ENCODE measurements at regions not wholly inside any gene's neighbourhood (a gene's known extent, or its start where the extent isn't known, plus 50 kb on each side); places are given as distances from the start of the nearest gene placed in this dataset.
A peak's percentile ranks its signal among the peaks of the same experiment; 100 is the strongest.

DNA sequence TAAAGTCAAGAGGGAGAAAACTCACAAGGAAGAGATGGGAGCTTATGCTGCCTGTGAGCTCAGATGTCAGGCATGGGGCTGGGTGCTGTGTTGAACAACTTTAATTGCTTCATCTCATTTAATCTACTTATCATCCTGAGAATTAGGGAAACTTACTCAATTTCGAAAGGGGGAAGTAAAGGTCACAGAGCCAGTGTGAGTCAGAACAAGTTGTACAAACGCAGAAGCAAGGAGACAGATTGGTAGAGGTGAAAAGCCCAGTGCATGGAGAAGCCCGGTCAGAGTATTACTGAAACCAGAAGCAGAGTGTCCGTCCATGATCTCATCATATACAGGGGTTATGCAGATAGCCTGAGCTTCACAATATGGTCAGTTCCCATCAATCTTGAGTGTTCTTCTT, 281.1 kb upstream of the POU3F3 start:
- intact Hi-C loops (cut with micrococcal nuclease): loop anchor here (10.0 kb wide), 1 partner anchor 88 kb away; no protein-coding TSS in a partner anchor
- Histone ChIP-seq H3K27me3 (ENCODE audit: control insufficient read depth in 2 of 2, insufficient read depth in 2 of 2, low read length in 2 of 2) (no peaks in the 10 kb centered on the region), H2AFZ (ENCODE audit: insufficient read depth, low read depth, low read length, poor library complexity, severe bottlenecking) (no peak overlapping the region), H3K9me3 (replicated peaks in 1 of 2; ENCODE audit: control insufficient read depth in 1 of 2, insufficient read depth in 1 of 2, low read length in 2 of 2) (no peaks in the 10 kb centered on the region), H3K9ac (ENCODE audit: insufficient read depth, low read length, poor library complexity, severe bottlenecking) (no peak overlapping the region), H3K4me1 (ENCODE audit: control insufficient read depth in 1 of 2, insufficient read depth in 2 of 2, low read length in 2 of 2) (peaks cover 21% of the 10 kb centered on the region in 2 donors), H3K79me2 (ENCODE audit: insufficient read depth, low read length) (no peaks in the 10 kb centered on the region), H3K4me3 (replicated peaks in 1 of 3; ENCODE audit: low read depth in 2 of 3, low read length in 3 of 3) (no peak overlapping the region), H3K27ac (ENCODE audit: low read depth in 1 of 2, low read length in 2 of 2) (peak overlapping the region; percentile 65 to 77), H3K4me2 (replicated peaks; ENCODE audit: extremely low read depth, low read length, poor library complexity, severe bottlenecking) (peak overlapping the region; percentile 27), H3K36me3 (replicated peaks in 1 of 2; ENCODE audit: control insufficient read depth in 1 of 2, insufficient read depth in 2 of 2, low read length in 2 of 2) (no peaks in the 10 kb centered on the region), H4K20me1 (ENCODE audit: insufficient read depth, low read length) (no peaks in the 10 kb centered on the region)
- peak overlapping the region; percentile 76 to 94 (median 90) for H3K27ac Mint-ChIP-seq
- peaks cover 0 to 5% (median 0%) of the 10 kb centered on the region in 3 donors for H3K27me3 Mint-ChIP-seq (ENCODE audit: low read depth in 3 of 3)
- 0% methylated on average over 4 of the region's 4 CpGs for WGBS (ENCODE audit: insufficient coverage)
- TF ChIP-seq, protein P1, sequence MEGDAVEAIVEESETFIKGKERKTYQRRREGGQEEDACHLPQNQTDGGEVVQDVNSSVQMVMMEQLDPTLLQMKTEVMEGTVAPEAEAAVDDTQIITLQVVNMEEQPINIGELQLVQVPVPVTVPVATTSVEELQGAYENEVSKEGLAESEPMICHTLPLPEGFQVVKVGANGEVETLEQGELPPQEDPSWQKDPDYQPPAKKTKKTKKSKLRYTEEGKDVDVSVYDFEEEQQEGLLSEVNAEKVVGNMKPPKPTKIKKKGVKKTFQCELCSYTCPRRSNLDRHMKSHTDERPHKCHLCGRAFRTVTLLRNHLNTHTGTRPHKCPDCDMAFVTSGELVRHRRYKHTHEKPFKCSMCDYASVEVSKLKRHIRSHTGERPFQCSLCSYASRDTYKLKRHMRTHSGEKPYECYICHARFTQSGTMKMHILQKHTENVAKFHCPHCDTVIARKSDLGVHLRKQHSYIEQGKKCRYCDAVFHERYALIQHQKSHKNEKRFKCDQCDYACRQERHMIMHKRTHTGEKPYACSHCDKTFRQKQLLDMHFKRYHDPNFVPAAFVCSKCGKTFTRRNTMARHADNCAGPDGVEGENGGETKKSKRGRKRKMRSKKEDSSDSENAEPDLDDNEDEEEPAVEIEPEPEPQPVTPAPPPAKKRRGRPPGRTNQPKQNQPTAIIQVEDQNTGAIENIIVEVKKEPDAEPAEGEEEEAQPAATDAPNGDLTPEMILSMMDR (IDR thresholded peaks at IDR 0.05): no peak
- H3K36me3 Mint-ChIP-seq: peaks cover 0 to 7% of the 10 kb centered on the region in 2 donors
- H3K9me3 Mint-ChIP-seq: peaks cover 0 to 8% (median 0%) of the 10 kb centered on the region in 7 donors
- H3K4me3 Mint-ChIP-seq: peak overlapping the region in 1 of 2 donors; percentile 48
- H3K4me1 Mint-ChIP-seq: peaks cover 24% of the 10 kb centered on the region
- peak; percentile 89 to 96 (median 93) for DNase-seq

DNA sequence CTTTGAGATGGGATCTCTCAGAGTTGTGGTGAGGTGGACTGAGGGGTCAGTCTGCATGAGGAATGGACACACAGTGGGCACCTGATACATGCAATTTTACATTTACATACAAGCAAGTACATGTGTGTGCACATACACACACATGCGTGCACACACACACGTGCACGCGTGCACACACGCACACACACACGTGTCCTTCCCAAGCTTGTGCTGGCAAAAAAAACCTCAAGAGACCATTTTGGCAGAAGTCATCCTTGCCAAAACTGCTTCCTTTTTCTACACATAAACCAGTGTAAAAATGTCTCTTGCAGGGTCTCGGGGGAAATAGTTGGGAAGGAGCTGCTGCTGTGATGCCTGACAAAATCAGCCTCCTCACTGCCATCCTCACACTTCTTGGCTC, 279.5 kb upstream of the POU3F3 start:
- Histone ChIP-seq H3K9ac (ENCODE audit: insufficient read depth, low read length, poor library complexity, severe bottlenecking) (no peak overlapping the region), H3K79me2 (ENCODE audit: insufficient read depth, low read length) (no peaks in the 10 kb centered on the region), H2AFZ (ENCODE audit: insufficient read depth, low read depth, low read length, poor library complexity, severe bottlenecking) (no peak overlapping the region), H3K4me3 (replicated peaks in 1 of 3; ENCODE audit: low read depth in 2 of 3, low read length in 3 of 3) (no peak overlapping the region), H3K27ac (ENCODE audit: low read depth in 1 of 2, low read length in 2 of 2) (no peak overlapping the region), H3K9me3 (replicated peaks in 1 of 2; ENCODE audit: control insufficient read depth in 1 of 2, insufficient read depth in 1 of 2, low read length in 2 of 2) (no peaks in the 10 kb centered on the region), H3K4me2 (replicated peaks; ENCODE audit: extremely low read depth, low read length, poor library complexity, severe bottlenecking) (no peak overlapping the region), H3K36me3 (replicated peaks in 1 of 2; ENCODE audit: control insufficient read depth in 1 of 2, insufficient read depth in 2 of 2, low read length in 2 of 2) (no peaks in the 10 kb centered on the region), H4K20me1 (ENCODE audit: insufficient read depth, low read length) (no peaks in the 10 kb centered on the region), H3K4me1 (ENCODE audit: control insufficient read depth in 1 of 2, insufficient read depth in 2 of 2, low read length in 2 of 2) (peaks cover 21% of the 10 kb centered on the region in 2 donors), H3K27me3 (ENCODE audit: control insufficient read depth in 2 of 2, insufficient read depth in 2 of 2, low read length in 2 of 2) (no peaks in the 10 kb centered on the region)
- H3K4me1 Mint-ChIP-seq: peaks cover 24% of the 10 kb centered on the region
- intact Hi-C loops (cut with micrococcal nuclease): loop anchor here (10.0 kb wide), 1 partner anchor 90 kb away; no protein-coding TSS in a partner anchor
- DNase-seq: no peak
- peaks cover 0 to 8% (median 2%) of the 10 kb centered on the region in 7 donors for H3K9me3 Mint-ChIP-seq
- peaks cover 0 to 5% (median 0%) of the 10 kb centered on the region in 3 donors for H3K27me3 Mint-ChIP-seq (ENCODE audit: low read depth in 3 of 3)
- no peak overlapping the region for H3K4me3 Mint-ChIP-seq
- H3K27ac Mint-ChIP-seq: peak overlapping the region in 2 of 7 donors; percentile 50 to 89
- 83% methylated on average over 3 of the region's 7 CpGs for WGBS (ENCODE audit: insufficient coverage)
- H3K36me3 Mint-ChIP-seq: peaks cover 0 to 7% of the 10 kb centered on the region in 2 donors
- TF ChIP-seq, protein P1 (IDR thresholded peaks at IDR 0.05): no peak
